ENCODE measurements at regions not wholly inside any gene's neighbourhood (a gene's known extent, or its start where the extent isn't known, plus 50 kb on each side); places are given as distances from the start of the nearest gene placed in this dataset.

GRCh38 chr2:23111263-23111662 lies 273.7 kb upstream of the KLHL29 start:
- no peaks in the 10 kb centered on the region for H3K4me1 ChIP-seq (ENCODE audit: control insufficient read depth, low read depth, low read length)
- H3K79me2 ChIP-seq (ENCODE audit: control insufficient read depth, insufficient read depth, low read length), result no peaks in the 10 kb centered on the region
- no peak overlapping the region for H3K4ac ChIP-seq (ENCODE audit: low read depth, low read length)
- H2BK15ac ChIP-seq (replicated peaks; ENCODE audit: low read depth), result no peak overlapping the region
- no peak overlapping the region for H3K9ac ChIP-seq (ENCODE audit: low read length)
- no peak overlapping the region for H2BK120ac ChIP-seq (ENCODE audit: low read depth, low read length)
- no peak overlapping the region for H3K18ac ChIP-seq (ENCODE audit: low read length)
- no peak overlapping the region for H3K4me3 ChIP-seq (ENCODE audit: low read length)
- no peak overlapping the region for H4K8ac ChIP-seq (ENCODE audit: low read depth, low read length)
- no peak overlapping the region for H4K5ac ChIP-seq (ENCODE audit: low read length)
- H3K36me3 ChIP-seq (ENCODE audit: control insufficient read depth, insufficient read depth, low read length), result no peaks in the 10 kb centered on the region
- H3K23ac ChIP-seq (ENCODE audit: low read length), result no peak overlapping the region
- no peak overlapping the region for H2AK5ac ChIP-seq (ENCODE audit: low read length)
- no peak for DNase-seq
- no peak overlapping the region for H2BK5ac ChIP-seq (ENCODE audit: low read length)
- no peak overlapping the region for H3K27ac ChIP-seq (ENCODE audit: low read depth, low read length)
- no peak overlapping the region for H3K4me2 ChIP-seq (ENCODE audit: low read length)
- WGBS (ENCODE audit: extremely low coverage, insufficient coverage, low lambda C conversion rate), result no CpG with 5 or more reads among the region's 2 CpGs
- H3K27me3 ChIP-seq (ENCODE audit: insufficient read depth, low read length, poor library complexity), result no peaks in the 10 kb centered on the region
- no peaks in the 10 kb centered on the region for H3K79me1 ChIP-seq (ENCODE audit: low read length)
- H3K56ac ChIP-seq (ENCODE audit: low read length), result no peak overlapping the region

DNA sequence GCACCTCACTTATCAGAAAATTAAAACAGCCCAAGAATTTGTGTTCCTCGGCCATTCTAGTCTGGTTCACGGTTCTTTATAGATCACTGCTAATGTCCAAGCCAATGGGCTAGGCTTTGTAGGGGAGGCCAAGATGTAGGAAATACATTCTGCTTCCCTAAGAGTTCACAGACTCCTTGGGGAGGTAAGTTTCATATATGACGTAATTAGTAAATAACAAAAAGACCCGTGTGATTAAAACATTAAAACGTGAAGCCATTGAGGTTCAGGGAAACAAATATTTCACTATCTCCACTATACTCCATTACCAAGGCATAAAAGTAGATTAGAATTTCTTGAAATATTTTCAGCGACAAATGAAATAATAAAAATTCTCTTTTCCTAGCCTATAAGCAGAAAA lies 272.5 kb upstream of the KLHL29 start:
- Histone ChIP-seq H4K5ac (ENCODE audit: low read length) (no peak overlapping the region), H3K4ac (ENCODE audit: low read depth, low read length) (no peak overlapping the region), H2BK15ac (replicated peaks; ENCODE audit: low read depth) (no peak overlapping the region), H2BK120ac (ENCODE audit: low read depth, low read length) (no peak overlapping the region), H3K4me1 (ENCODE audit: control insufficient read depth, low read depth, low read length) (no peaks in the 10 kb centered on the region), H3K18ac (ENCODE audit: low read length) (no peak overlapping the region), H2BK5ac (ENCODE audit: low read length) (no peak overlapping the region), H3K27ac (ENCODE audit: low read depth, low read length) (no peak overlapping the region), H3K79me1 (ENCODE audit: low read length) (no peaks in the 10 kb centered on the region), H3K27me3 (ENCODE audit: insufficient read depth, low read length, poor library complexity) (no peaks in the 10 kb centered on the region), H3K23ac (ENCODE audit: low read length) (no peak overlapping the region), H3K79me2 (ENCODE audit: control insufficient read depth, insufficient read depth, low read length) (no peaks in the 10 kb centered on the region), H3K4me3 (ENCODE audit: low read length) (no peak overlapping the region), H3K56ac (ENCODE audit: low read length) (no peak overlapping the region), H3K4me2 (ENCODE audit: low read length) (no peak overlapping the region), H3K36me3 (ENCODE audit: control insufficient read depth, insufficient read depth, low read length) (no peaks in the 10 kb centered on the region), H4K8ac (ENCODE audit: low read depth, low read length) (no peak overlapping the region), H3K9ac (ENCODE audit: low read length) (no peak overlapping the region), H2AK5ac (ENCODE audit: low read length) (no peak overlapping the region)
- DNase-seq, result no peak
- no CpG with 5 or more reads among the region's 6 CpGs for WGBS (ENCODE audit: extremely low coverage, insufficient coverage, low lambda C conversion rate)

- H3K79me2 ChIP-seq (ENCODE audit: control insufficient read depth, insufficient read depth, low read length), result no peaks in the 10 kb centered on the region
- no peak overlapping the region for H3K4me3 ChIP-seq (ENCODE audit: low read length)
- H3K79me1 ChIP-seq (ENCODE audit: low read length), result no peaks in the 10 kb centered on the region
- H3K27ac ChIP-seq (ENCODE audit: low read depth, low read length), result no peak overlapping the region
- H3K56ac ChIP-seq (ENCODE audit: low read length), result no peak overlapping the region
- no peaks in the 10 kb centered on the region for H3K27me3 ChIP-seq (ENCODE audit: insufficient read depth, low read length, poor library complexity)
- H3K23ac ChIP-seq (ENCODE audit: low read length), result no peak overlapping the region
- no peak for DNase-seq
- WGBS (ENCODE audit: extremely low coverage, insufficient coverage, low lambda C conversion rate), result no CpG with 5 or more reads among the region's 1 CpG
- no peak overlapping the region for H2BK15ac ChIP-seq (replicated peaks; ENCODE audit: low read depth)
- no peaks in the 10 kb centered on the region for H3K4me1 ChIP-seq (ENCODE audit: control insufficient read depth, low read depth, low read length)
- no peak overlapping the region for H2BK120ac ChIP-seq (ENCODE audit: low read depth, low read length)
- no peak overlapping the region for H3K4me2 ChIP-seq (ENCODE audit: low read length)
- no peak overlapping the region for H2BK5ac ChIP-seq (ENCODE audit: low read length)
- no peak overlapping the region for H3K18ac ChIP-seq (ENCODE audit: low read length)
- H3K9ac ChIP-seq (ENCODE audit: low read length), result no peak overlapping the region
- no peak overlapping the region for H4K5ac ChIP-seq (ENCODE audit: low read length)
- H3K4ac ChIP-seq (ENCODE audit: low read depth, low read length), result no peak overlapping the region
- no peaks in the 10 kb centered on the region for H3K36me3 ChIP-seq (ENCODE audit: control insufficient read depth, insufficient read depth, low read length)
- no peak overlapping the region for H4K8ac ChIP-seq (ENCODE audit: low read depth, low read length)
- no peak overlapping the region for H2AK5ac ChIP-seq (ENCODE audit: low read length)
Measured at GRCh38 chr2:23114299-23114698, 270.7 kb upstream of the KLHL29 start.

DNA sequence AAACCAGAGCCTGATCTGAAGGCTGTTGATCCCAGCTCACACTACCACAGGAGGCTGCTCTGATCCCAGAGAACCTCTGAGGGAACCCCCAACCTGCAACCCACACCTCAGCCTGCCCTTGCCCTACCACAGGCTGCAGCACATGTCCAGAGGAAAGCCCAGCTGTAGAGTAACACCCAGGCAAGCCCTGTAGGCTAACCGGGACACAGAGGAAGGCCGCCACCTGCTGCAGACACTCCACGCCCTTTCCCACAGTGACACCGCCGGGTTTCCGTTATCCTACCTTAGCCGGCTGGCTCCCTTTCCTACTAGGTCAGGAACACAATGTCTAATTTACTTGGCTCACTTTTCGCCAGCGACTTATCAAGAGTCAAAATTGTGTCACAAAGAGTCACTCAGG lies 266.7 kb upstream of the KLHL29 start:
- Histone ChIP-seq H3K4me1 (ENCODE audit: control insufficient read depth, low read depth, low read length) (no peaks in the 10 kb centered on the region), H4K5ac (ENCODE audit: low read length) (no peak overlapping the region), H3K27me3 (ENCODE audit: insufficient read depth, low read length, poor library complexity) (no peaks in the 10 kb centered on the region), H3K36me3 (ENCODE audit: control insufficient read depth, insufficient read depth, low read length) (no peaks in the 10 kb centered on the region), H3K4me2 (ENCODE audit: low read length) (no peak overlapping the region), H3K4ac (ENCODE audit: low read depth, low read length) (no peak overlapping the region), H3K27ac (ENCODE audit: low read depth, low read length) (no peak overlapping the region), H2BK120ac (ENCODE audit: low read depth, low read length) (no peak overlapping the region), H3K18ac (ENCODE audit: low read length) (no peak overlapping the region), H3K79me1 (ENCODE audit: low read length) (no peaks in the 10 kb centered on the region), H2BK15ac (replicated peaks; ENCODE audit: low read depth) (no peak overlapping the region), H3K79me2 (ENCODE audit: control insufficient read depth, insufficient read depth, low read length) (no peaks in the 10 kb centered on the region), H2AK5ac (ENCODE audit: low read length) (no peak overlapping the region), H3K4me3 (ENCODE audit: low read length) (no peak overlapping the region), H3K23ac (ENCODE audit: low read length) (no peak overlapping the region), H4K8ac (ENCODE audit: low read depth, low read length) (no peak overlapping the region), H3K56ac (ENCODE audit: low read length) (no peak overlapping the region), H3K9ac (ENCODE audit: low read length) (no peak overlapping the region), H2BK5ac (ENCODE audit: low read length) (no peak overlapping the region)
- DNase-seq, result no peak
- no CpG with 5 or more reads among the region's 9 CpGs for WGBS (ENCODE audit: extremely low coverage, insufficient coverage, low lambda C conversion rate)

DNA sequence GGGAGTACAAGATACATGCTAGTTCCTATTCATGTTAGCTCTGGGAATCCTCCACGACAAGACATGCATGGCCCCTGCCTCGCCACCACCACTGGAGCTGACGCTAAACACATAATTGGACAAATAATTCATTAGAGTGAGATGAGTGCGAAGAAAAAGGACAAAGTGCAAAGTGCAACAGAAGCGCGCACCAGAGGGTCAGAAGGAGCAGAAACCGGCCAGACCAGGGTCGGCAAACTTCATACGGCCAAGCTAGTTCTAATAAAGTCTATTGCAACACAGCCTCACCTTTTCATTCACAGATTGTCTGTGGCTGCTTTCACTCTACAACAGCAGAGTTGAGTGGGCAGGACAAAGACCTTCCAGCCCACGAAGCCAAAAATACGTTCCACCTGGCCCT lies 266.1 kb upstream of the KLHL29 start:
- no peak overlapping the region for H4K8ac ChIP-seq (ENCODE audit: low read depth, low read length)
- H3K4me3 ChIP-seq (ENCODE audit: low read length), result no peak overlapping the region
- no CpG with 5 or more reads among the region's 11 CpGs for WGBS (ENCODE audit: extremely low coverage, insufficient coverage, low lambda C conversion rate)
- no peaks in the 10 kb centered on the region for H3K79me2 ChIP-seq (ENCODE audit: control insufficient read depth, insufficient read depth, low read length)
- no peak overlapping the region for H3K23ac ChIP-seq (ENCODE audit: low read length)
- H2BK15ac ChIP-seq (replicated peaks; ENCODE audit: low read depth), result no peak overlapping the region
- no peak overlapping the region for H3K4me2 ChIP-seq (ENCODE audit: low read length)
- no peak overlapping the region for H3K27ac ChIP-seq (ENCODE audit: low read depth, low read length)
- no peak overlapping the region for H3K18ac ChIP-seq (ENCODE audit: low read length)
- no peak overlapping the region for H3K4ac ChIP-seq (ENCODE audit: low read depth, low read length)
- no peak overlapping the region for H3K9ac ChIP-seq (ENCODE audit: low read length)
- no peaks in the 10 kb centered on the region for H3K4me1 ChIP-seq (ENCODE audit: control insufficient read depth, low read depth, low read length)
- no peak for DNase-seq
- no peaks in the 10 kb centered on the region for H3K36me3 ChIP-seq (ENCODE audit: control insufficient read depth, insufficient read depth, low read length)
- H2BK5ac ChIP-seq (ENCODE audit: low read length), result no peak overlapping the region
- no peaks in the 10 kb centered on the region for H3K27me3 ChIP-seq (ENCODE audit: insufficient read depth, low read length, poor library complexity)
- no peaks in the 10 kb centered on the region for H3K79me1 ChIP-seq (ENCODE audit: low read length)
- no peak overlapping the region for H2AK5ac ChIP-seq (ENCODE audit: low read length)
- H4K5ac ChIP-seq (ENCODE audit: low read length), result no peak overlapping the region
- no peak overlapping the region for H3K56ac ChIP-seq (ENCODE audit: low read length)
- H2BK120ac ChIP-seq (ENCODE audit: low read depth, low read length), result no peak overlapping the region

- Histone ChIP-seq H3K18ac (ENCODE audit: low read length) (no peak overlapping the region), H3K4me3 (ENCODE audit: low read length) (no peak overlapping the region)
- WGBS (ENCODE audit: extremely low coverage, insufficient coverage, low lambda C conversion rate), result no CpG with 5 or more reads among the region's 4 CpGs
Measured at GRCh38 chr2:23120161-23120560, 264.8 kb upstream of the KLHL29 start.

More at GRCh38 chr2:23120161-23120560, 264.8 kb upstream of the KLHL29 start:
- no peak overlapping the region for H4K8ac ChIP-seq (ENCODE audit: low read depth, low read length)
- H2BK5ac ChIP-seq (ENCODE audit: low read length), result no peak overlapping the region
- no peak overlapping the region for H3K4ac ChIP-seq (ENCODE audit: low read depth, low read length)
- H3K27ac ChIP-seq (ENCODE audit: low read depth, low read length), result no peak overlapping the region
- no peak overlapping the region for H2BK120ac ChIP-seq (ENCODE audit: low read depth, low read length)
- no peak for DNase-seq
- no peak overlapping the region for H3K9ac ChIP-seq (ENCODE audit: low read length)
- H3K4me1 ChIP-seq (ENCODE audit: control insufficient read depth, low read depth, low read length), result no peaks in the 10 kb centered on the region
- no peak overlapping the region for H2AK5ac ChIP-seq (ENCODE audit: low read length)
- H3K56ac ChIP-seq (ENCODE audit: low read length), result no peak overlapping the region
- H4K5ac ChIP-seq (ENCODE audit: low read length), result no peak overlapping the region
- no peaks in the 10 kb centered on the region for H3K27me3 ChIP-seq (ENCODE audit: insufficient read depth, low read length, poor library complexity)
- H3K79me2 ChIP-seq (ENCODE audit: control insufficient read depth, insufficient read depth, low read length), result no peaks in the 10 kb centered on the region
- no peak overlapping the region for H2BK15ac ChIP-seq (replicated peaks; ENCODE audit: low read depth)
- H3K4me2 ChIP-seq (ENCODE audit: low read length), result no peak overlapping the region
- no peak overlapping the region for H3K23ac ChIP-seq (ENCODE audit: low read length)
- H3K36me3 ChIP-seq (ENCODE audit: control insufficient read depth, insufficient read depth, low read length), result no peaks in the 10 kb centered on the region
- no peaks in the 10 kb centered on the region for H3K79me1 ChIP-seq (ENCODE audit: low read length)
